ENCODE measurements at regions not wholly inside any gene's neighbourhood (a gene's known extent, or its start where the extent isn't known, plus 50 kb on each side); places are given as distances from the start of the nearest gene placed in this dataset.
"Not testable (repeated sequence)": the region's sequence is repeated elsewhere in the genome, so short reads cannot be mapped to it uniquely, and the experiment has no call there.

GRCh38 chr13:97520061-97520460, 86.1 kb downstream of the RAP2A start:
- no peak for DNase-seq

GRCh38 chr13:97520866-97521265, 86.9 kb downstream of the RAP2A start:
- no peak for DNase-seq

GRCh38 chr13:97521726-97522125, 87.8 kb downstream of the RAP2A start:
- DNase-seq: no peak

GRCh38 chr13:97522243-97522642, 88.3 kb downstream of the RAP2A start:
- DNase-seq: no peak

GRCh38 chr13:97526556-97526955, 92.6 kb downstream of the RAP2A start:
- DNase-seq: no peak

GRCh38 chr13:97528518-97528917, 94.5 kb downstream of the RAP2A start:
- DNase-seq: no peak

GRCh38 chr13:97534540-97534939, 100.6 kb downstream of the RAP2A start:
- DNase-seq: no peak

- DNase-seq: no peak
Measured at GRCh38 chr13:97535614-97536013, 101.6 kb downstream of the RAP2A start.

GRCh38 chr13:97537110-97537509, 103.1 kb downstream of the RAP2A start:
- no peak for DNase-seq

GRCh38 chr13:97538203-97538602, 104.2 kb downstream of the RAP2A start:
- DNase-seq: no peak

- no peak for DNase-seq
Measured at GRCh38 chr13:97539651-97540610, 106.0 kb downstream of the RAP2A start.

- no peak for DNase-seq
Measured at GRCh38 chr13:97540696-97541095, 106.7 kb downstream of the RAP2A start.

GRCh38 chr13:97542102-97542685, 108.2 kb downstream of the RAP2A start:
- DNase-seq: no peak

- no peak for DNase-seq
Measured at GRCh38 chr13:97544031-97544765, 110.2 kb downstream of the RAP2A start.

GRCh38 chr13:97544971-97545499, 111.1 kb downstream of the RAP2A start:
- not testable (repeated sequence) for DNase-seq

GRCh38 chr13:97548138-97548537, 114.2 kb downstream of the RAP2A start:
- DNase-seq: no peak

- DNase-seq: no peak
Measured at GRCh38 chr13:97548711-97549110, 114.7 kb downstream of the RAP2A start.

- no peak for DNase-seq
Measured at GRCh38 chr13:97549201-97549600, 115.2 kb downstream of the RAP2A start.

GRCh38 chr13:97554496-97554895, 120.5 kb downstream of the RAP2A start:
- no peak for DNase-seq

- no peak for DNase-seq
Measured at GRCh38 chr13:97555034-97555433, 121.1 kb downstream of the RAP2A start.

- no peak for DNase-seq
Measured at GRCh38 chr13:97559030-97559429, 125.1 kb downstream of the RAP2A start.

- DNase-seq: no peak
Measured at GRCh38 chr13:97559981-97560380, 126.0 kb downstream of the RAP2A start.

GRCh38 chr13:97561182-97561581, 127.2 kb downstream of the RAP2A start:
- no peak for DNase-seq
